GM21529 (cell line): ENCODE measurements at regions not wholly inside any gene's neighbourhood (a gene's known extent, or its start where the extent isn't known, plus 50 kb on each side); places are given as distances from the start of the nearest gene placed in this dataset.

Experiments used
- ATAC-seq: cut with Tn5 transposase; IDR thresholded peaks from one replicate; pipeline ENCODE4 v1.9.1; 2021; ENCODE audit not compliant: unreplicated experiment

- ATAC-seq: no peak
Measured at GRCh38 chr17:72402727-72403210, 281.9 kb downstream of the SOX9 start.

- ATAC-seq: no peak
Measured at GRCh38 chr17:72403713-72404209, 282.9 kb downstream of the SOX9 start.

GRCh38 chr17:72404872-72405271 lies 284.1 kb downstream of the SOX9 start:
- no peak for ATAC-seq

- no peak for ATAC-seq
Measured at GRCh38 chr17:72405662-72406230, 284.9 kb downstream of the SOX9 start.

GRCh38 chr17:72406498-72406897 lies 285.7 kb downstream of the SOX9 start:
- no peak for ATAC-seq

- ATAC-seq: peak; percentile 80
Measured at GRCh38 chr17:72407336-72407909, 286.6 kb downstream of the SOX9 start.

- ATAC-seq: no peak
Measured at GRCh38 chr17:72407931-72408330, 287.1 kb downstream of the SOX9 start.

- no peak for ATAC-seq
Measured at GRCh38 chr17:72408641-72409040, 287.8 kb downstream of the SOX9 start.

GRCh38 chr17:72409405-72410002 lies 288.7 kb downstream of the SOX9 start:
- ATAC-seq: no peak

- ATAC-seq: no peak
Measured at GRCh38 chr17:72411124-72411563, 290.3 kb downstream of the SOX9 start.

- no peak for ATAC-seq
Measured at GRCh38 chr17:72412650-72413076, 291.8 kb downstream of the SOX9 start.

GRCh38 chr17:72413077-72414031 lies 292.5 kb downstream of the SOX9 start:
- no peak for ATAC-seq

GRCh38 chr17:72414032-72414396 lies 293.2 kb downstream of the SOX9 start:
- no peak for ATAC-seq

- ATAC-seq: no peak
Measured at GRCh38 chr17:72414967-72415853, 294.4 kb downstream of the SOX9 start.

- no peak for ATAC-seq
Measured at GRCh38 chr17:72416054-72416675, 295.3 kb downstream of the SOX9 start.

- no peak for ATAC-seq
Measured at GRCh38 chr17:72416905-72417304, 296.1 kb downstream of the SOX9 start.

- no peak for ATAC-seq
Measured at GRCh38 chr17:72417627-72418026, 296.8 kb downstream of the SOX9 start.

- ATAC-seq: peak; percentile 35
Measured at GRCh38 chr17:72419866-72420774, 299.3 kb downstream of the SOX9 start.

- no peak for ATAC-seq
Measured at GRCh38 chr17:72420775-72421127, 299.9 kb downstream of the SOX9 start.
